Activated CD4-positive, alpha-beta T cell treated with anti-CD3 and anti-CD28 coated beads, Interleukin-2, amount 50 U/mL, for 24 hours (primary cell): ENCODE measurements at regions not wholly inside any gene's neighbourhood (a gene's known extent, or its start where the extent isn't known, plus 50 kb on each side); places are given as distances from the start of the nearest gene placed in this dataset.

Source experiments
- DNase-seq, 2 donors: peaks; one replicate each; pipeline ENCODE4 v3.0.0-alpha.2; 2020; ENCODE audit warnings: low read depth in 1 of 2, low spot score in 1 of 2

DNA sequence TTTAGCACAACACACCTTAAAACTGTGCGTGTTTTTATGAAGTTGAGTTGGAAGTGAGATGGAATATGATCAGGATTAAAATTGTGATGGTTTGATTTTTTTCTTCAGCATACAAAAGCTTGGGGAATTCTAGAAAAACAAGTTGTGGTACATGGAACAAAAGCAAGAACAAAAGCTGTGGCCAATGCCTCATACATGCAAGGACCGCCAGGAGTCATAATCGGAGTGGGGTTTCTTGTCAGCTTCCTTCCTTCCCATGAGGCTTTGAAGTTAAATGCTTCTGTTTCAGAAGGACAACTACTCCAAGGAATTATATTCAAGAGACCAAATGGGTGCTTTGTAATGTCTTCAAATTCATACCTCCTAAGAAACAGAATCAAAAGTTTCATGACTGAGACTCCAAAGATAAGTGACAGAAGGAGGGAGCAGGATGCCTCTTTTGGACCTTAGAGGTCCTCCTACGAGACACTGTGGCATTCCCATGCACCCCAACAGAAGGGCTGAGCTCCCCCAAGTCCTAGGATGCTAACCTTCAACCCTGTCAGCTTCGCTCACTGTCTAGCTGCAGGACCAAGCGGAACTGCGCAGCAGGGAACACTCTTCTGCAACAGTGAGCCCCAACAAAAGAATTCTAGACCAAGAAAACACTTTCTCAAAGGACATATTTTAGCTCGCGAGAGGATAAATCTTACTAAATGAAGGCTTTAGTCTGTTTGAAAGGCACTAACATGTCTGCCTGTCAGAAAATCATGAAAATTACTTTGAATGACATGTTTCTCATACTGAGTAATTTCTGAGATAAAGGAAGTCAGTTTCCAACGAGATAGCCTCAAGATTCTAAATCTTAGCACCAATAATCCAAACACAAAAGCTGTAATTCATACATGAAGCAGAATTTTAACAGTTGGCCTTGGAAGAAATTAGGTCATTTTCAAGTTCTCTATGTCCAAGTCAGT, 108.5 kb upstream of the NHSL1 start:
- no peak for DNase-seq

DNA sequence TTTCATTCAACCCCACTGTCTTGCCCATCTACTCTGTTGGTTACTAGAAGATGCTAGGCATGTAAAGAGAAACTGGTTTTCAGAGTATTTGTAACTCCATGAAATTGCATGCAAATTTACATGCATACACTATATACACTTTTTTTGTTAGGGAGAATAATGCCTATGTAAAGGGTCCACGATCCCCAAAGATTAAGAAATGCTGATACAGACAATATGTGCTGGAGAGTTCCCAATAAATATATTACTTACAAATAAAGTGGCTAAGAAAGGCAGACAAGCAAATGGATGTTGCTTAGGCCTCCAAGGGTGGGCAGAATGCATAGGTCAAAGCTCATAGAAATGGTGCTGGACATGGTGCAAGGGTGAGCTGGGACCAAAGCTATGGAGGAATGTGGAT, 109.6 kb upstream of the NHSL1 start:
- no peak for DNase-seq

DNA sequence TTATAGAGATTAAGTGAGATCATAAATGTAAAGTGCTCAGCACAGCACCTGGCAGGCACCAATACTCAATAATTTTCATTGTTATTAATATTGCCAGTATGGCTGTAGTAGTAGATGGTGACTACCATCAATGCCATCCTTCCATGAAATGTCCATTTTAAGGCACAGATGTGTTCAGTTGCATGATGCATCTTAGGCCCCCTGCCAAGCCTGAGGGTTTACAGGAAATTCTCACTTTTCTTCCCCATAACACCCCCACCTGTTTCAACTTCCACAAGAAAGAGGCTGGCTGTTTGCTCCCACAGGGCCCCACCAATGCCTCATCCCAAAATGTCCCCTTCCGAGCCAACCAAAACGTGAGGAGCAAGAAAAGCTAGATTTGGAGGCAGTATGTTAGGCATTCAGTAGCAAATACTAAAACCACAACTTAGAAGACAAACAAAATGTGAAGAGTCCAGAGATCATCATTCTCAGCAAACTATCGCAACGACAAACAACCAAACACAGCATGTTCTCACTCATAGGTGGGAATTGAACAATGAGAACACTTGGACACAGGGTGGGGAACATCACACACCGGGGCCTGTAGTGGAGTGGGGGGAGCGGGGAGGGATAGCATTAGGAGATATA, 110.6 kb upstream of the NHSL1 start:
- DNase-seq: no peak

DNA sequence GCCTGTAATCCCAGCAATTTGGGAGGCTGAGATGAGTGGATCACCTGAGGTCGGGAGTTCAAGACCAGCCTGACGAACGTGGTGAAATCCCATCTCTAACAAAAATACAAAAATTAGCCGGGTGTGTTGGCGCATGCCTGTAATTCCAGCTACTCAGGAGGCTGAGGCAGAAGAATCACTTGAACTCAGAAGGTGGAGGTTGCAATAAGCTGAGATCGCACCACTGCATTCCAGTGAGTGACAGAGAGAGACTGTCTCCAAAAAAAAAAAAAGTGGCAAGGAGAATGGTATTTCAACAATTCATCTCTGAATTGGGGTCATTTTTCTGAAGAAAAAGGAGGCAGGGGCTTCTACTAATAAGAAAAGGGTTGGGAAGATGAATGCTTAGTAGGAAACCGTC, 111.5 kb upstream of the NHSL1 start:
- DNase-seq: no peak

DNA sequence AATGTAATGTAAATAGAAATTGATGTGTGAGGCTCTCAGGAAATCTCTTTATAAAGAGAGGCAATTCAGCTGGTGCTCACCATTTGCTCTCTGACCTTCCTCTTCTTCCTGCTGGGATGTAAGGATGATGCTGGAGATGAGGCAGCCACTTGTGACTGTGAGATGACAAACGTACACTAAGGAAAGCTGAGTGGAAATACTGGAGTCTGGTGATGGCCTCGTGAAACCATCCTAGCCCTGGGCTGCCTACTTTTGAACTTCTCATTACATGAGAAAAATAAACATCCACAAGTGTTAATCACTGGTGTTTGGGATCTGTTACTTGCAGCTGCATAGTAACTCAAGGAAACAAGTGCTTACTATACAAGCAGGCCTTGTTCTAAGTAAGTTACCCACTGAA, 114.9 kb upstream of the NHSL1 start:
- no peak for DNase-seq

DNA sequence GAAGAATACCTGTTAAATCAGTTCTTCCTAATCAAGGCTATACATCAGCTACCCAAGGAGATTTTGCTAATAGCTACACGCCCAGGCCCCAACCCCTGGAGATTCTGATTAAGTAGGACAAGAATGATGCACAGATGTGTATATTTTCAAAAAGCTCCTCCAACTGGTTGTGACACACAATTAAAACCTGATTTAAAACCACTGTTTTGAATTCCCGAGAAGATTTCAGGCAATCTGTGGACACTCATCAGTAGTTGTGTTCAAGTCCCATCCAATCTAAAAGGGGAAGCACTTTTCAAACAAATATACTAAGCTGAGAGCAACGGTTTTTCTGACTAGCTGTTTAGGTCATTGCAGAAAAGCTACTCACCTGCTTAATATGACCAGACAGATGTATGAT, 118.9 kb upstream of the NHSL1 start:
- DNase-seq: no peak

DNA sequence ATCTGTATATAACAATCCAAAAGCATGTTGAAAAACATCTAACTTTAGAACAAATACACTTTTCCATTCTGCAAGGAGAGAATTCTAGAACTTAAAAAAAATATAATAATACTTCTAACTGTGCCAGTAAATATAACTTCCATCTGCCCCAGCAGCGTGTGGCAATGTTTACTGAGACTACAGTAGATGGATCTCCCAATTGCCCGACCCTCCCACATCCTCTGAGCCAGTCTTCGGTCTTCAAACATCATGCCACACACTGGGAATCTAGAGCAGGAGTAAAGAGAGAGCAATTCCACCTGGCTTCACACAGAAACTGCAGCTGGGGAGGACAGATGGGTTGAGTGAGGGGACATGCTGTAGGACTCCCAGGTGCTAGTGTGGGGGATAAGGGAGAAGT, 121.3 kb upstream of the NHSL1 start:
- no peak for DNase-seq

DNA sequence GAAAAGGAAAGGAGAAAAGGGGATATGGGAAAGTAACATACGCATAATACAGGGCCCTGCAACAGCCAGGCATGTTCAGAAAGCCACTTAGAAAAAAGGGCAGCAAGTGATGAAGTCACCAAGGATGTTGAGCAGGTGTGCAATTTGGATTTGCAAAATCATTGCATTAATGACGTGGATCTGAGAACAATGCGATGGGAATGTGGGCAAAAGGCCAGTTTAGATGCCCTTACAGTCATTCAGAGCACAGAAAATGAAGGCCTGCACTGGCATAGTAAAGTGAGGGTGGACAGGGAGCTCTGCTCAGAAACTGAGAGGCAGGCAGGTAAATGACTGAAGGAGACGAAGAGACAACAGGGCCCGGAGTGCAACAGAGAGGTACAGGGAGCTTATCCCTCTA, 123.7 kb upstream of the NHSL1 start:
- no peak for DNase-seq

DNA sequence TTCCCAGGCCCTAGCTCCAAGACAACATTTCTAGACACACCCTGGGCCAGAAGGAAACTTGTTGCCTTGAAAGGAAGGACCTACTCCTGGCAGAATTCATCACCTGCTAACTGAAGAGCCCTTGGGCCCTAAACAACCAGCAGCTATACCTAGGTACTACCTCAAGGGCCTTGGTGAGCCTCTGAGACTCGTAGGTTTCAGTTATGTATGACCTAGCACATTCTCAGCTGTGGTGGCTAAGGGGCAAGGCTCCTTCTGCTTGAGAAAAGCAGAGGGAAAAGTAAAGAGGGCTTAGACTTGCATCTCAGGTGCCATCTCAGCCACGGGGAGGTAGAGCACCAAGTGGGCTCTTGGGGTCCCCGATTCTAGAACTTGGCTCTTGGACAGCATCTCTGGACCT, 132.3 kb upstream of the NHSL1 start:
- no peak for DNase-seq

DNA sequence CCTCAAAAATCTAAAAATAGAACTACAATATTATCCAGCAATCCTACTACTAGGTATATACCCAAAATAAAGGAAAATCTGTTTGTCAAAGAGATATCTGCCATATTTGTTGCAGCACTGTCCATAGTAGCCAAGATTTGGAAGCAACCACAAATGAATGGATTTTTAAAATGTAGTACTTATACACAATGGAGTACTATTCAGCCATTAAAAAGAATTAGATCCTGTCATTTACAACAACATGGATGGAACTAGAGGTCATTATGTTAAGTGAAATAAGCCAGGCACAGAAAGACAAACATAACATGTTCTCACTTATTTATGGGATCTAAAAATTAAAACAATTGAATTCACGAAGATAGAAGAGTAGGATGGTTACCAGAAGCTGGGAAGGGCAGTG, 135.7 kb upstream of the CCDC28A start:
- DNase-seq: no peak

DNA sequence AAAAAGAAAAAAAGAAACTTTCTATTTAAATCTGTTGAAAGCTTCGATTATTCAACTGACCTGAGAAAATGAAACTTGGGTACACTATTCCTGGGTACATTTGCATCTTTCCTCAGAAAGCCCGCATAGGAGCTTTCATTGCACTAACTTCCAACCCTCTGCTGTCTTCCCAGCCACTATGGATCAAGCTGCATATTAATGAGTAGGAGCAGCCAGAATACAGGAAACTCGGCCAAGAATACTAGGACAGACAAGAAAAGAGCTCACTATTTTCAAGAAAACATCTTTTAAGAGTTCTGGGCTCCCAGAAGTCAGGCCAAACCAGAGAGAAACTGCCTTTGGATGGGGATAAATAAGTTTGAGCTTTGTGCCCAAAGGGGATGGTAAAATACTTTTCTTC, 135.0 kb upstream of the CCDC28A start:
- no peak for DNase-seq

DNA sequence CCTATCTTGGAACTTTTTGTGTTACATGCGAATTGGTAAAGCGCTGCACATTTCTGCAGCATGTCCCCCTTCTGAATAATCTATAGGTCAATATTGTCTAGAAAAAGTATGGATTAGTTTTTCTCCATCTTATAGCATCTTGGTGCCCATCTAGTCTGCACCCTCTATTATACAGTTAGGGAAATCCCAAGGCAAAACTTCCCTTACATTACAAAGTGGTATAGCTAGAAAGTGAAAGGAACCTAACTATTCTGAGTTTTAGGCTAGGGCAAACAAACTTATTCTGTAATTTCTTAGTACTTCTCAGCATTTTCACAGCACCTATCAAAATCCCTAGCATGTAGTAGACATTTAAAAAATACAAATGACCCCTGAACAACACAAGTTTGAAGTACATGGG, 133.5 kb upstream of the CCDC28A start:
- no peak for DNase-seq

DNA sequence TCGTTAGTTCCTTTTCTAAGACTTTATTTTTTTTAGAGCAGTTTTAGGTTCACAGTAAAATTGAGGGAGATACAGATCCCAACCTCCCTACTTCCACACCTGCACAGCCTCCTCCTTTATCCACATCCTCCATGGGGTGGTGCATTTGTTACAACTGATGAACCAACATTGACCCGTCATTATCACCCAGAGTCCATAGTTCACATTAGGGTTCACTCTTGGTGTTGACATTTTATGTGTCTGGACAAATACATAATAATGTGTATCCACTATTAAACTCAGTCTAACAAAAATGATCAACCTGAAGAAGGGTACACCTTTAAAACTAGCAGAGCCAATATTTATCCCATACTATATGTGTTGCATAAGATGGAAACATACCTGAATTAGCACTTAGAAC, 130.4 kb upstream of the CCDC28A start:
- no peak for DNase-seq

DNA sequence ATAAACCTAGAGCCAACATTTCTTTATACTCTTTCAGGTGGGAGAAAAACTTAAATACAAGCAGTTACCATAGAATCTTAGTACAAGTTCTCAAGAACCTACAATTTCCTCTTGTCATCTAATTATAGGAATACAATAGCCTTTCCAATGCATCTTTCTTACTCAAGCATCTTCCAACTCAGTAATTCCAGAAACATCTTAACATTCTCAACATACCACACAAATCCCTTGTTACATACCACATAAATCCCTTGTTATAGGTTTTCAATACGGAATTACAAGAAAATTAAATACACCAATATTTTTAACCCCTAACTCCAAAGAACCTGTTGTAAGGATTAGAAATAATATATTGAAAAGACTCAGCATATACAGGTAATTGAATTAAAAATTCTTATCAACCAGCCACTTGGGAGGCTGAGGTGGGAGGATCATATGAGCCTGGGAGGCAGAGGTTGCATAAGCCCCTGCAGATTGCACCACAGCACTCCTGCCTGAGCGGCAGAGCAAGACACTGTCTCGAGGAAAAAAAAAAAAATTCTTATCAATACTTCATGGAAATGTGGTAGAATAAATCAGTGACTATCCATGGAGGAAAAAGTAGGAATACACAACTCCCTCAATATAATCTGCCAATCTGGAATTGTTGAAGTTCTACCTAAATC, 127.5 kb upstream of the CCDC28A start:
- no peak for DNase-seq

DNA sequence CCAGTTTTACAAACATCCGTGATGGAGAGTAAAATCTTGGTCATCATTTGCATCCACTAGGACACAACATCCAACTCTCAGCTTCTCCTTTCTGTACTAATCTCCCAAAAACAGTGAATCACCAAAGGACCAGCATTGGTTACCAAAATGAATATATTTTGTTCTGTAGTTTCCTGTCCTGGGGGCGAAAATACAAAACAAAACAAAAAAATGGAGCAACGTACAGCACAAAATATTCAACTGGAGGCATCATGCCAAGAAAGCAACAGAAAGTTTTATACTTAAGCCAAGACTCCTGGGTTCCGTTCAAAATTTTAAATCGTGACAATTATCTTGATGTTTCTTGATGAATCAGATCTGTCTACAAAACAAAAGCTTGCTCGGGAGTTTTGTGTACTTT, 126.6 kb upstream of the CCDC28A start:
- no peak for DNase-seq

DNA sequence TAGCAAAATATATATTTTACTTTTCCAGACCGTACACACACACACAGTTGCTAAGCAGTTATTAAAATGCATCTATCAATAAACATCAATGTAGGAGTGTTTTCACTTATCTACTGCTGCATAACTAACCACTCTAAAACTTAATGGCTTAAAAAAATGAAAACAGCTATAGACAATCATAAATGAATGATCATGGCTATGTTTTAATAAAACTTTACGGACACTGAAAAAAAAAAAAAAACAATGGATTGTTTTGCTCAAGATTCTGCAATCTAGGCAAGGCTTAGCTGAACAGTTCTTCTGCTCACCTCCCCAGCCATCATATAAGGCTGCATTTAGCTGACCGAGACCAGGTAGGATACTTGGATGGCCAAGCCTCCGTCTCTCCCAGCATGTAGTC, 125.4 kb upstream of the CCDC28A start:
- no peak for DNase-seq

DNA sequence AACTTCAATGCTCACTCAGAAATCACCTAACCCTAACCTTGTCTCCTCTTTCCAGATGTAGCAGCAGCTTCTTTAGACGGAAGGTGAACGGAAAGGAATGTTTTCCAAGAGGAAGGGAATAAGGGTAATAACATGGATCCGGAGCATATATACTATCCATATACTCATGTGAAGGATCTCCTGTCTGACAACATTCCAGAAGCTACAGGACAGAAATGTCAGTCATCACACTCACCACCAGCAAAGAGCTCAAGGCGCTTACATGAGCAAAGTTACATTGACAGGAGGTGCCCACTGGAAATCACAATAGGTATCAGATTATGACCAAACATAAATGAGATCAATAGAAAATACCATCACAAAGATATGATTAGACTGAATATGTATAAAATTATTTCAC, 122.1 kb upstream of the CCDC28A start:
- no peak for DNase-seq

DNA sequence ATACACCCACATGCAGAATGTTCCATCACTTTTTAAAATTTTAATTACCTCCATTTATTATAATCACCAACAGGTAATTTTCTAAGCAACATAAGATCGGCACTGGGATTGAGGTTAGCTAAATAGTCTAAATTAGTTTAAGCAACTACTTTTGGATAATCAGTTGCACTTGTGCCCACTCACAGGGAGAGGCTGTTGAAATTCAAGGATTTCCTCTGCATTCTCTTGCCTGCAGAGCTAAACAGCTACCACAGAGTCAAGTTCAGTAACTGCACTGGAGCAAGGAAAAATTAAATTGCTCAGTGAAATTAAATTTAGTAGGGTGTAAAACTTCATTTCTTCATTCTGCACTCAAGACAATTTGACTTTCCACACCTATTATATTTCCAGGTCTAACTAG, 120.7 kb upstream of the CCDC28A start:
- no peak for DNase-seq

DNA sequence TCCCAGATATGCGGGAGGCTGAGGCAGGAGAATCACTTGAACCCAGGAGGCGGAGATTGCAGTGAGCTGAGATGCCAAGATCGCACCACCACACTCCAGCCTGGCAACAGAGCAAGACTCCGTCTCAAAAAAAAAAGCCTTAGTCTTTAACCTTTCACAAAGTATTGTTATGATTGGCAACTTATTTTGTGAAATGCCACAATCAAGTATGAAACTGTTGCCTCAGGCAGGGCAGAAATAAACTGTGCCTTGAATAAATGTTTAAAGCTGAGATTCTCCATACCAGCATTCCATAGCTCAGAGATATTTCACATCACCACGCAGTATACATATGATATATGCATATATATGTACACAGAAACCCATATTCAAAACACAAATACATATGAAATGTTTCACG, 120.1 kb upstream of the CCDC28A start:
- no peak for DNase-seq

DNA sequence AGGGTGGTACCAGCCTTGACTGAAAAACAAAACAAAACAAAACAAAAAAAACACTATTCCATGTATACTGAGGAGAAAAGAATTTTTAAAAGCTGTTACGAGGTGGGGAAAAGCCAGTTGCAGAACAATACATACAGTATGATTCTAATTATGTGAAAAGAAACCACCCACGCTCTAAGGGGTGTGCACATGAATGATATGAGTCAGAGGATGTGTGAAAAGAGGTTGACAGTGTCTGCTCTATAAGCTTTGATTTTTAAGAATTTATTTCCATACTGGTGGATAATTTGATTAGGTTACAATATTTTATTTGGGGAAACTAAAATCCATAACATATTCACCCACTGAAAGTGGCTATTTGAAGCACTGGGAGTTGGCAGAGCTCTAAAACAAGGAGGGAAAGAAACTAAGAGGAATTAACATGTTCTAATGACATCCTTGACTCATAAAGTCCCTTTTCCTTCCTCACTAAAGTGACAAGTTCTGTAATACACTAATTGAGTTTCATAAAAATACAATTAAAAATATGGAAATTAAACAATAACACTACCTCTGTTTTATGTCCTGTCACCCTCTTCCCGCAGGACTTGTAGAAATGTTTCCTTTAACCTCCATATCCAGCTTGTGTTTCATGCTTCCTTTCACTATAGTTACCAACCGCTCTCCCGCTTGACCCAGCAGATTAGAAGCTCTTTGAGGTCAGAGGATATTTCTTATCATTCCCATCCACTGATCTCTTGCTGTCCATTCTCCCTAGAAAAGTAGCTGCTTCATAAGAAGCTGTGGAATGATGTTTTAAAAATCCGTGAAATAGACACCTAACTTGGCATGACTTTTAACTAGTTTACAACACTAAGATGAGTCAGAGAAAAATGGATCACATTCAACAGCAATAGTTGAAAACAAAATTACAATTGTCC, 118.6 kb upstream of the CCDC28A start:
- DNase-seq: peak in 1 of 2 donors; percentile 44

DNA sequence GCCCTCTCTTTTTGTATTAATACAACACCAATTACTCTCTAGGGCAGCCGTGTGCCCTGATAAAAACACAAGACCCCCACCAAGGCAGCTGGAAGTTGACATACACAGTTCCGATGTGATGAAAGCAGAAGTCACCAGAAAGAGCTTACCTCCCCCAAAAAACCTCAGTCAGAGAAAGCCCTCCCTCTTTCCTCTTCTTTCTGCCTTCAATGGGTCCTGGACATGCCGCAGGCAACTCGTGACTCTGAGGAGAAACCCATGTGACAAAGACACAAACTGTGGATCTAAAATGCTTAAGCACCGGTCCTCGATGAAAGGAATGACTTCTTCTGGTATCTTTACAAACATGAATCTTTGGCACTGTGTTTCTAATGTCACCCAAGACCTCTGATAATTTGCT, 117.7 kb upstream of the CCDC28A start:
- DNase-seq: no peak
